Activated CD4-positive, alpha-beta memory T cell treated with anti-CD3 and anti-CD28 coated beads for 36 hours (primary cell): ENCODE measurements at regions not wholly inside any gene's neighbourhood (a gene's known extent, or its start where the extent isn't known, plus 50 kb on each side); places are given as distances from the start of the nearest gene placed in this dataset.

Source experiments
- CTCF ChIA-PET: fragments of 350-600 bp; sonication (Branson Sonifier 250); formaldehyde crosslinking; loops from one replicate; lab custom pipeline; 2021; ENCODE audit warnings: antibody characterized with exemption, inconsistent platforms; lab: Charles Lee
- POLR2A ChIA-PET: fragments of 350-600 bp; sonication (Branson Sonifier 250); formaldehyde crosslinking; loops from one replicate; lab custom pipeline; 2021; ENCODE audit warnings: antibody characterized with exemption; lab: Charles Lee
- DNase-seq: peaks from one replicate; pipeline ENCODE4 v3.0.0-alpha.2; 2020
- H3K27ac Mint-ChIP-seq: one replicate; pipeline ENCODE4 v1.8.0; 2021; ENCODE audit warnings: mixed read lengths
- H3K27me3 Mint-ChIP-seq: one replicate; pipeline ENCODE4 v1.8.0; 2021; ENCODE audit warnings: mixed read lengths
- H3K36me3 Mint-ChIP-seq: one replicate; pipeline ENCODE4 v1.8.0; 2021; ENCODE audit warnings: mixed read lengths
- H3K4me1 Mint-ChIP-seq: one replicate; pipeline ENCODE4 v1.8.0; 2021; ENCODE audit warnings: low read depth, mixed read lengths
- H3K4me3 Mint-ChIP-seq: one replicate; pipeline ENCODE4 v1.8.0; 2021; ENCODE audit warnings: mild to moderate bottlenecking, mixed read lengths
- H3K9me3 Mint-ChIP-seq: one replicate; pipeline ENCODE4 v1.8.0; 2021; ENCODE audit warnings: mixed read lengths
- intact Hi-C: fragments of 100-400 bp; cut with micrococcal nuclease; formaldehyde crosslinking; loops from one replicate; pipeline ENCODE4 v1.15.1; 2023

DNA sequence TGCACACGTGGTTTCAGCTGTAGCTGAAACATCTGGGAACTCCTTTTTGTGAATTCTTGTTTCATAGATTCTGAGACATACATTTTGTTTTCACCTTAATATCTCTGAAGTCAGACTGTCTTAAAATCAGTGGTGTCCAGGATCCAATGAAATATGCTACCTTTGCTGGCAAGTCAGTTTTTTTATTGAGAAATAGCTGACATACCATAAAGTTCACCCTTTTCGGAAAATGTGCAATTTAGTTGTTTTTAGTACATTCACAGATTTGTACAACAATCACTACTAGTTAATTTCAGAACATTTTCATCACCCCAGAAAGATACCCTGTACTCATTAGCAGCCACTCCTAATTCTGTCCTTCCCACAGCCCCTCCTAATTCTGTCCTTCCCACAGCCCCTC is 243.7 kb downstream of the GLI2 start:
- Mint-ChIP-seq H3K9me3 (no peaks in the 10 kb centered on the region), H3K36me3 (no peaks in the 10 kb centered on the region), H3K27ac (no peak overlapping the region), H3K4me3 (no peak overlapping the region), H3K27me3 (no peaks in the 10 kb centered on the region), H3K4me1 (no peaks in the 10 kb centered on the region)
- ChIA-PET CTCF (no interaction called here), POLR2A (no interaction called here)
- intact Hi-C loops = no loop called here
- DNase-seq = no peak

GRCh38 chr2:120979921-120980320 is 244.3 kb downstream of the GLI2 start:
- intact Hi-C loops = no loop called here

DNA sequence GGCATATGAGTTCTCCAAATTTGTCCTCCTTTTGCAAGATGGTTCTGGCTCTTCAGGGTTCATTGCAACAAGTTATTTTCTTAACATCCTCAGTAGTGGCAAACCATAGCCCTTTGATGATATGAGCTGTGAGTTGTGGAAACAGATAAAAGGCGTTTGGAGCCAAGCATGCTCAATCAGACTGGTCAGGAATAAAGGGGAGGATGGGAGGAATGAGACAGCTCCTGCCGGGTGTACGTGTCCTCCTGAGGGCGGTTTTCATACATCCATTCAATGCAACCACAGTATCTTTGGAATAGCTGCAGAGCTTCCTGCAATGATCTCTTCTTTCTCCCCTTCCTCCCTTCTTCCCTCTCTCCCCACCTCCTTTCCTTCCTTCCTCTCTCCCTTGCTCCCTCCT is 245.8 kb downstream of the GLI2 start:
- Mint-ChIP-seq H3K4me1 (no peaks in the 10 kb centered on the region), H3K27ac (no peak overlapping the region), H3K27me3 (no peaks in the 10 kb centered on the region), H3K4me3 (no peak overlapping the region), H3K36me3 (no peaks in the 10 kb centered on the region), H3K9me3 (no peaks in the 10 kb centered on the region)
- no peak for DNase-seq
- CTCF ChIA-PET = no interaction called here
- POLR2A ChIA-PET = no interaction called here
- intact Hi-C loops = no loop called here

More at GRCh38 chr2:120979921-120980320, 244.3 kb downstream of the GLI2 start:
- no peak for DNase-seq
- POLR2A ChIA-PET = no interaction called here
- Mint-ChIP-seq H3K4me1 (no peaks in the 10 kb centered on the region), H3K36me3 (no peaks in the 10 kb centered on the region), H3K27me3 (no peaks in the 10 kb centered on the region), H3K4me3 (no peak overlapping the region), H3K27ac (no peak overlapping the region), H3K9me3 (no peaks in the 10 kb centered on the region)
- CTCF ChIA-PET = no interaction called here

DNA sequence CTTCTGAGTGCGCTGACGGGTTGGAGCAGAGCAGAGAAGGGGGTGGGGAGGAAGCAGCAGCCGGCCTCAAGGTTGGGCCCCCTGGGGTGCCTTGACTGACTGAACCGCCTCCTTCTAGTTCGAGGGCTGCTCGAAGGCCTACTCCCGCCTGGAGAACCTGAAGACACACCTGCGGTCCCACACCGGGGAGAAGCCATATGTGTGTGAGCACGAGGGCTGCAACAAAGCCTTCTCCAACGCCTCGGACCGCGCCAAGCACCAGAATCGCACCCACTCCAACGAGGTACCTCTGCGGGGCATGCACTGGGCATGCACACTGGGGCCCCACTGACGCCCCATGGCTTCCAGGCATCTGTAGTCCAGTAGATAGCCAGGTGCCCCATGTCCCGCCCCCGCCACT is 246.9 kb downstream of the GLI2 start:
- Mint-ChIP-seq H3K9me3 (no peaks in the 10 kb centered on the region), H3K4me3 (no peak overlapping the region), H3K4me1 (no peaks in the 10 kb centered on the region), H3K36me3 (no peaks in the 10 kb centered on the region), H3K27ac (no peak overlapping the region), H3K27me3 (no peaks in the 10 kb centered on the region)
- DNase-seq = no peak
- ChIA-PET CTCF (no interaction called here), POLR2A (no interaction called here)
- intact Hi-C loops = no loop called here

- ChIA-PET POLR2A (no interaction called here), CTCF (no interaction called here)
- DNase-seq = no peak
- Mint-ChIP-seq H3K36me3 (no peaks in the 10 kb centered on the region), H3K4me3 (no peak overlapping the region), H3K9me3 (no peaks in the 10 kb centered on the region), H3K27me3 (no peaks in the 10 kb centered on the region), H3K4me1 (no peaks in the 10 kb centered on the region), H3K27ac (no peak overlapping the region)
- intact Hi-C loops = no loop called here
Observed at GRCh38 chr2:120983344-120983743, 247.7 kb downstream of the GLI2 start.

DNA sequence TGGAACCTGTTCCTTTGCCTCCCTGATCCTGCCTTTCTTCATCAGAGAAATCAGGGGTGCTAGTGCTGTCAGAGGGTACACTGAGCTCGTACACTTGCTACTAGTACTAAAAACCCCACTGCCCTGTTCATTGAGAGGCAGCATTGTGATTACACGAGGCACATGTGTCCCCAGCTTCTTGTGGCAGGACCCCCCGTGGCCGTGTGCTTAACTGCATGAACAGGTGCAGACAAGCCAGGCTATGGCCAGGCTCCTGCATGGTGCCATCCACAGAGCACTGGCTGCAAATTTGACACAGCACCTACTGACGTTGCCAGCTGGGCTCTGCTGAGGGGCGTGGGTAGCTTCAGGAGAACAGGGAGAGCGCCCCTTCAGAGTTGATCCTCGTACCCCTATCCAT is 248.4 kb downstream of the GLI2 start:
- intact Hi-C loops = no loop called here
- Mint-ChIP-seq H3K27ac (no peak overlapping the region), H3K36me3 (no peaks in the 10 kb centered on the region), H3K27me3 (no peaks in the 10 kb centered on the region), H3K4me3 (no peak overlapping the region), H3K4me1 (no peaks in the 10 kb centered on the region), H3K9me3 (no peaks in the 10 kb centered on the region)
- ChIA-PET CTCF (no interaction called here), POLR2A (no interaction called here)
- DNase-seq = no peak

- ChIA-PET CTCF (no interaction called here), POLR2A (no interaction called here)
- H3K27ac Mint-ChIP-seq = no peak overlapping the region
- H3K27me3 Mint-ChIP-seq = no peaks in the 10 kb centered on the region
- H3K4me1 Mint-ChIP-seq = no peaks in the 10 kb centered on the region
- no peak overlapping the region for H3K4me3 Mint-ChIP-seq
- no peaks in the 10 kb centered on the region for H3K9me3 Mint-ChIP-seq
- H3K36me3 Mint-ChIP-seq = no peaks in the 10 kb centered on the region
- intact Hi-C loops = no loop called here
- no peak for DNase-seq
Observed at GRCh38 chr2:120984452-120985173, 248.9 kb downstream of the GLI2 start.

GRCh38 chr2:120985174-120985996 is 249.7 kb downstream of the GLI2 start:
- POLR2A ChIA-PET = no interaction called here
- no peaks in the 10 kb centered on the region for H3K4me1 Mint-ChIP-seq
- no peak for DNase-seq
- intact Hi-C loops = no loop called here
- CTCF ChIA-PET = no interaction called here
- H3K9me3 Mint-ChIP-seq = no peaks in the 10 kb centered on the region
- H3K27me3 Mint-ChIP-seq = no peaks in the 10 kb centered on the region
- no peak overlapping the region for H3K27ac Mint-ChIP-seq
- no peaks in the 10 kb centered on the region for H3K36me3 Mint-ChIP-seq
- H3K4me3 Mint-ChIP-seq = no peak overlapping the region

- intact Hi-C loops = no loop called here
- ChIA-PET CTCF (no interaction called here), POLR2A (no interaction called here)
- Mint-ChIP-seq H3K9me3 (no peaks in the 10 kb centered on the region), H3K27me3 (no peaks in the 10 kb centered on the region), H3K4me1 (no peaks in the 10 kb centered on the region), H3K36me3 (no peaks in the 10 kb centered on the region), H3K27ac (no peak overlapping the region), H3K4me3 (no peak overlapping the region)
- no peak for DNase-seq
Observed at GRCh38 chr2:120985997-120986651, 250.5 kb downstream of the GLI2 start.

GRCh38 chr2:120986898-120987650 is 251.4 kb downstream of the GLI2 start:
- Mint-ChIP-seq H3K4me3 (no peak overlapping the region), H3K27me3 (no peaks in the 10 kb centered on the region), H3K4me1 (no peaks in the 10 kb centered on the region), H3K9me3 (no peaks in the 10 kb centered on the region), H3K27ac (no peak overlapping the region), H3K36me3 (no peaks in the 10 kb centered on the region)
- ChIA-PET CTCF (no interaction called here), POLR2A (no interaction called here)
- DNase-seq = no peak
- intact Hi-C loops = no loop called here

GRCh38 chr2:120988051-120988699 is 252.5 kb downstream of the GLI2 start:
- POLR2A ChIA-PET = no interaction called here
- no peak overlapping the region for H3K27ac Mint-ChIP-seq
- no peak overlapping the region for H3K4me3 Mint-ChIP-seq
- CTCF ChIA-PET = no interaction called here
- intact Hi-C loops = no loop called here
- no peaks in the 10 kb centered on the region for H3K36me3 Mint-ChIP-seq
- H3K9me3 Mint-ChIP-seq = no peaks in the 10 kb centered on the region
- H3K4me1 Mint-ChIP-seq = no peaks in the 10 kb centered on the region
- no peak for DNase-seq
- no peaks in the 10 kb centered on the region for H3K27me3 Mint-ChIP-seq
